Peyer's patch (tissue), 4 donors: ENCODE measurements at regions not wholly inside any gene's neighbourhood (a gene's known extent, or its start where the extent isn't known, plus 50 kb on each side); places are given as distances from the start of the nearest gene placed in this dataset.

Experiments
- POLR2A ChIP-seq, 2 donors: fragments of 450-650 bp; IDR thresholded peaks; one replicate each; pipeline ENCODE4 v1.5.1; 2017; ENCODE audit warnings: antibody characterized with exemption in 2 of 2, mild to moderate bottlenecking in 2 of 2, moderate library complexity in 2 of 2
- TF ChIP-seq, protein P1 (sequence below), 6 experiments: fragments of 450-650 bp in 4 of 6; fragments of 200-600 bp in 2 of 6; sonication (generic) in 1 of 6; IDR thresholded peaks; one replicate each; pipeline ENCODE4 v1.5.1; 2017 to 2019; ENCODE audit warnings: antibody characterized with exemption in 6 of 6, mild to moderate bottlenecking in 3 of 6, moderate library complexity in 1 of 6

DNA sequence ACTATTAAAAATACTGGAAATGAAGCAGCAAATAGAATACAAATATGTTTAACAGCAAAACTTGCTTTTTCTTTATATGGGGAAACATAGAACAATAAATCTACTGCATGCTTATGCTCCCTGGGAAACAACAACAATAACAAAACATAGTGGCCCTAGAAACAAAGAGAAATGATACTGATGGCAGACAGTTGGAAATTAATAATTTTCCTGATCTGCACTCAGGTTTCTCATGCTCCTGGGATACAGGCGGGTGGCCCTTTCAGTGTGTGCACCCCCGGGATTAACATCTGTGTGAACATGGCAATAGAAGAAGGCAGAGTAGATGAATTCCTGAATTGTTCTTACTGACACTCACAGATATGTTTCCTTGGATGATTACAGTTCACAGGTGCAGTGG is 209.2 kb upstream of the TBX18 start:
- TF ChIP-seq, protein P1, sequence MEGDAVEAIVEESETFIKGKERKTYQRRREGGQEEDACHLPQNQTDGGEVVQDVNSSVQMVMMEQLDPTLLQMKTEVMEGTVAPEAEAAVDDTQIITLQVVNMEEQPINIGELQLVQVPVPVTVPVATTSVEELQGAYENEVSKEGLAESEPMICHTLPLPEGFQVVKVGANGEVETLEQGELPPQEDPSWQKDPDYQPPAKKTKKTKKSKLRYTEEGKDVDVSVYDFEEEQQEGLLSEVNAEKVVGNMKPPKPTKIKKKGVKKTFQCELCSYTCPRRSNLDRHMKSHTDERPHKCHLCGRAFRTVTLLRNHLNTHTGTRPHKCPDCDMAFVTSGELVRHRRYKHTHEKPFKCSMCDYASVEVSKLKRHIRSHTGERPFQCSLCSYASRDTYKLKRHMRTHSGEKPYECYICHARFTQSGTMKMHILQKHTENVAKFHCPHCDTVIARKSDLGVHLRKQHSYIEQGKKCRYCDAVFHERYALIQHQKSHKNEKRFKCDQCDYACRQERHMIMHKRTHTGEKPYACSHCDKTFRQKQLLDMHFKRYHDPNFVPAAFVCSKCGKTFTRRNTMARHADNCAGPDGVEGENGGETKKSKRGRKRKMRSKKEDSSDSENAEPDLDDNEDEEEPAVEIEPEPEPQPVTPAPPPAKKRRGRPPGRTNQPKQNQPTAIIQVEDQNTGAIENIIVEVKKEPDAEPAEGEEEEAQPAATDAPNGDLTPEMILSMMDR (IDR thresholded peaks at IDR 0.05), result no peak
- TF ChIP-seq POLR2A (IDR thresholded peaks at IDR 0.05), result no peak
